ENCODE measurements at regions not wholly inside any gene's neighbourhood (a gene's known extent, or its start where the extent isn't known, plus 50 kb on each side); places are given as distances from the start of the nearest gene placed in this dataset.

DNA sequence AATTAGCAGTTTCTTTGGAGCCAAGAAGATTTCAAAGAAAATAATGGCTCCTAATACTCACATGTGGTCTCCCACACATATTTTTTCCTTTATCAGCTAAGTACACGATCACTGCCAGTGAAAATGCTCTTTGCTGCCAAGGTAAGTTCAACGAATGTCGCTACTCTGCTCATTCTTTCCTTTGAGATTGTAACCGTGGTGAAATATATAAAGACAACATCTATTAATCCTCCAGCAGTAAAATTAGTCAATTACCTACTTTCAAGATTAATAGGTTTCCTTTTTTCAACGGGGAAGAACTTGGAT lies 672.2 kb downstream of the GATA3 start:
- no peak for DNase-seq

DNA sequence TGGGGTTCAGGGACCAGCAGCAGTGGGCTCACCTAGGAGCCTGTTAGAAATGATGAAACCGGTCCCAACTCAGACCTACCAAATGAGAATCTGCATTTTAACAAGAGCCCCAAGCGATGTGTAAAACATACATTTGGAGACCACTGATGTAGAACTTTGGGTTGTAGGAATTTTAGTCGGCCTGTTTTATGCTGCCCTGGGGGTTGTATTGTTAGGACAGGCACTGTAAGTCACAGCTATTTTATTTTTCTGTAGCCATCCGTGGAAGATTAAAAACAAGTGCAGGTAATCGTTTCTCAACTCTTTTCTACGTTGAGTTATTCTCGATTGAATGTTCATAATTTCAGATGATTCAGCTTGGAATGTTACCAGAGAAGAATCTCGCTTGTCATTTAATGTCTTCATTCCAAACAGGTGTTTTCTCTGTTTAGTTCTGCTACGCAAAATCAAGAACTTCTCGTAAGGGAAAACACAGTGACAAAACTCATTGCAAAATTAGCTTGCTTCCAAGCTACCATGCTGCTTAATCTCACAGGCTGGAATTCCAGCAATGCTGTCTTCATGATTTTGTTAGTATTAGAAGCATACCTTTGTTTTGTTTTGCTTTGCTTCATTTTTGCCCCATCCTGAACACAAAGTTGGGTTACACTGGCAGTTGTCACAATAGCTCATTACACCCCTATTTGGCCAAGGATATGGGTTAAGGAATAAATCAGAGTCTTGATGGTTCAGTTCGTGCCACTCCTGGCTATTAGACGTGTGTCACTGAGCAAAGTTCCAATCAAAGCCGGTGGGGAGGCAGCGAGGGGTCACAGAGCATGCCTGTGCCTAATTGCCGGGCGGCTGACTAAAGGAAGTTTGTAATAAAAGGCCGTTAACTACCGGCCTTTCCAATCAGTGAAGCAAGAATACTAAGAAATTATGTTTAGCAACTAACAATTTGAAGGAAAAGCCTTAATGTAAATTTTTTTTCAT lies 676.9 kb downstream of the GATA3 start:
- no peak for DNase-seq

DNA sequence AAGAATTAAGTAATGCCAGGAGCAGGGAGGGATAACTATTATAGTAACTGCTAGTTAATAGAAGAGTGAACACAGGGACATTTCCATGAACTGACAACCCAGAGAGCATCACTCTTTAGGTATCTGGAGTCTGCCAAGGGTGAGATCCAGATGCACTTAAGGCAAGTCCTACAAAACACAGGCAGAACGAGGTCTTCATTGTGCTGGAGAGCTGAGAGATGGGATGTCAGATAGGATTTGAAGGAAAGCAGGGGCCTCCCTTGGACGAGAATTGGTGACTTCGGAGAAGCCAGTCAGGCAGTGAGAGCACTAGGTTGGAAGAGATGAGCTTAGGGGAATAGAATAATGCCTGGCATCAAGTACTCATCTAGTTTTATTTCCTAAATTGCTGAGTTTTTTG lies 684.5 kb downstream of the GATA3 start:
- DNase-seq: no peak

DNA sequence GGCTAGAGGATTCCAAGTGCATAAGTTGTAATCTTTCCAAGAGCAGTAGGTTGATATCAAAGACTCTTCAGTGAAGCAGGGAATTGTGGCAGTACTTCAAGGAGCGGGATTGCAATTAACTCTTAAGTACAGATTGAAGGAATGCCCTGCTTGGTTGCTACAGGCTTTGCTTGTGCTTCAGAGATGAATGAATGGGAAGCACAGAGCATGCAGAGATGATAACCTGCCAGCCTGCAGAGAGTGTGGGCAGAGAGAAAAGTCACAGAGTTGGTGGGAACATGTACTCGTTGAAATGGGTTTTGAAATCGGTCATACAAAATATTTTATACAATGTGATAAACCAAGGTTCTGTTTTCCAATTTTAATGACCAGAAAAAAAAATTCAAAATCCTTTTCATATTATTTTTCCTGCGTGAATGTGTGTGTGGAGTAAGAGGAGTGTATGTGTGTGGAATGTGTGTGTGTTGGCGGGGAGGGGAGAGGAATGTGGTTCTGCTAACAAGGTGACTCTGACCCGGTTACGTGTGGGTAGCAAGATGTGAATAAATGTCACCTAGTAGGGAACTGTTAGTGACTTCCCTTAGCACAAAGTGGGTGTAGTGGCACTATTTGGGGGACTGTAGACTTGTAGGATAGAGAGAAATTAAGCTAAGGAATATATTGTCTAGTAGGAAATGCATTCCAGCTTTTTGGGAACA lies 697.8 kb downstream of the GATA3 start:
- DNase-seq: no peak

DNA sequence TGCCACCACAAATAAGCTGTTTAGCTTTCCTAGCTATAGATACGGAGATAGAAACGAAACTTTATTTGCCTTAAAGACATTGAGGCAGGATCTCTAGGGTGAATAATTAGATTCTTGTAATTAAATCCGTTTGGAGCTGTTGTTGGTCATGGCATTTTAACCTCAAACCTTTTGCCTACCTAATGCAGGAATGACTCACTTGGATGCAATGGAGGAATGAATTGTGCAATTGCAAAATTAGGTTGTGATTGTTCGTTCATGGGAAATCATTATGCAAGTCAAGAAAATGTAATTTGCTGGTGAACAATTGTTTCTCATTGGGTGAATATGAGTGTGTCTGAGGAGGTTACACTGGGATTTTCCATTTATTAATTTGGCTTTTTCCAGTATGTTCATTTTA lies 703.5 kb downstream of the GATA3 start:
- no peak for DNase-seq

DNA sequence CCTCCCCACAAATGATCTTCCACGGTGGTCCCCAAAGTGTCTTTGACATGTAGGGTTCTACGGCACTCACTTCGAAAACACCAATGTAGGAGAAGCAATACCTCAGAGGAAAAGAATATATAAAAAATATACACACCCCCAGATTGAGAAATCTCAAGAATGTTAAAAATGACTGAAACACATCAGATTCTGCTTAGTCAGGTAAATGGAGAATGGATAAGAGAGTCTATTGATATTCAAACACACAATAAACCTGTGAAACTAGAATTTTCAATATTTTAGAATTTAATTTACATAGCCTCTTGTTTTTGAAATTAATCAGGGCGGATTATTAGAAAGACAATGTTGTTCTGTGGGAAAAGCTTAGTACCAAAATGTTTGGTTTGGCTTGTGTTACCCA lies 712.4 kb downstream of the GATA3 start:
- DNase-seq: no peak

DNA sequence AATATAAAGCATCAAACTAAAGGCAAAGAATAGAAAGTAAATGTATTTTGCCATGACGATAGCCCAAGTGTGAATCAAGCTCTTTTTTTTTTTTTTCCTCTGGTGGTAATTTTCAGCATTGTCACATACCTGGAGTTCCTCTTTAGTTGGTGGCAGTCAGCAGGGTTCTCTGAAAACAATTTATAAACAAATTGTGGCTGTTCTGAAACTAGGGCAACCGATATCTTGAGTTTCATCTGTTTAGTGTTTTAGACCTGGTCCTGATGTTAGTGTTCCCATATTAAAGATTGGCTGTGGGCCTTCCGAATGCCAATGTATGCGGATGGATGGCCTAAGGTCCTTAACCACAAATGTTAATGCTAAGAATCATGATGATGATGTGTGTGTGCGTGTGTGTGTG lies 713.1 kb downstream of the GATA3 start:
- DNase-seq: no peak

DNA sequence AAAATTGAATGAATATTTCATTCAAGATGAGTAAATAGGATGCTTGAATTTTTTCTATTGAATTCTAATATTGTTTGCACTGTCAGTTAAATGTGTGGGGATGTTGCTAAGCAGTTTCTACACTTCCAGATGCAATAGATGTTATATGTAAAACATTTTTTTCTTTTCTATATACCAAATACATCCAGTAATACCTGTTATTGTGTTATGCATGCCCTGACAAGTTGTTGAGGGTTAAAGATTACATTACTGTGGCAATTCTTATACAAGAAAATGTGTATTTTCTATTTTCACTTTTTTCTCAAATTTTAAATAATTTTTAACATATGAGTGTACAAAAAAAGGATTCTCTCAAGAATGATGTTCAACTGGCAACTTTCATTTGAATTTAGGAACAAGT lies 713.9 kb downstream of the GATA3 start:
- DNase-seq: no peak

DNA sequence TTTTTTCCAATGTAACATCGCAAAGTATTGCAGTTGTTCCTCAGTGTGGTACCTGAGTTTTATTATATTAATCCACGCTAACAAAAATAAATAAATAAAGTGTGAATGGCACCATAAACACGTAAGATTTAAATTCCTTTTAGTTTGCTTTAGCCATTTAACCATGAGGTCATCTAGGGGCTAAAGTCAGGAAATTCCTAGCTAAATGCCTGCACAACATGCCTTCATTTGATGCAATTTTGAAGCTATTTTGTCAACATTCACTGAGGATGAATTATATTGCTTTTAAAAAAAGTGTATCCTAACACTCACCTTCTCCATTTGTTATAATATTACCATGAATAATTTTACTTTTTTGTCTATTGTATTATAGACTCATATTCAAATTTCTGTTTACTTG lies 714.4 kb downstream of the GATA3 start:
- DNase-seq: no peak

DNA sequence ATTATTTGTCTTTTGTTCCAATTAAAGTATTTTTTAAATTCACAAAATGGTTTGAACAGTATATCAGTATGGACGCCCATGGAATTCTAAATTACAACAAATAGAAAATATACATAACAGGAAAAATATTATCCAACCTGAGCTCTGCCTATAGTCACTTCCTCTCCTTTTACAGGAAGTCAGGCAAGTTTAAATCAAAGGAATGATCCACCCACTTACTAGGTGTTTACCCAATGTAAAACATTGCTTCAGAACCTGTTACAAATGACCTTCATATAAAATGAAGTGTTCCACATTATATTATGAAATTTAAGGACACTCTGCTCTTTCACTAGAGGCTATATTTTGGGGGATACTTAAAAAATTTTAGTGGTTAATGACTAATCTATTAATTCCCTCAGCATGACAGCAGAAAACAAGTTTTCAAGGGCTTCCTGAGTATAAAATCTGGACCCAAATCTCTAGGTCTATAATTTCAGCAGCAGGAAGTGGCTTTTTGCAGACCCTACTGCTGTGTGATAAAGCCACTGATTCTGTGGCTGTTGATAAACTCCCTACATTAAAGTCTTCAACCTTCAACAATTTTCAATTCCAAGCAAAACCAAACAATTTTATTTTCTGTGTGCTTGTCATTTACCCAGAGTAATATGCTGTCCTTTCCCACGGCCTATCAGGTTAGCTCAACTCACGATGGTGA lies 722.6 kb downstream of the GATA3 start:
- no peak for DNase-seq

DNA sequence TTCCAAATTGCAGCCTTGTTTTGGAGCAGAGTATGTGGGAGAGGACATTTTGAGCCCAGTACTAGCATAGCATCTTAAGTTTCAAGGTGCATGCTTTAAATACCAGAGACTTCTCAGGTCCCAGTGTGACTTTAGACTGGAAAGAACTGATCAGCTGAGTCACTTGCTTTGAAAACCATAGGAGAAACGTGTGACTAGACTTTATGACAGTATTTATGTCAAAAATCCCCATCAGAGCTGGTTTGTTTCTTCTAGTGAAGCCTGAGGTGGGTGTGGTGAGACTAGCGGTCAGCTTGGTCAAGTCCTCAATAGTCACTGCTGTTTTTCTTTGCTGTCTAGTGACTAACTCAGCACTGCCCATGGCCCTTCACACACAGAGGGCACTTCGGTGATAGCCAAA lies 724.2 kb downstream of the GATA3 start:
- no peak for DNase-seq

DNA sequence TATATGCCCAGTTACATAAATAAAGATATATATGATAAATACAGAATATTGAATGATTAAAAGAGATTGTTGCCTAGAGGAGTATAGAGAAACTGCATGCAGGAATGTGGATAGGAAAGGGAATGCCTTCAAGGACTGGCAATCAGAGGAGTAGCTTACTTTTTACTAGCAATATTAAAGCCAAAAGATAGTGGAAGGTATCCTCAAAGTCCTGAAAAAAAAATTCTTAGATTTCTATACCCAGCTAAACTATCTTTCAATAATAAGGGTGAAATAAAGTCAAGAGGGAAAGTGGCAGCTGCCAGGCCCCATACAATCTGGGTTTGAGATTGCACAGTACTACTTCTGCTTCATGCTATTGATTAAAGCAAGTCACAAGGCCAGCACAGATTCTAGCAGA lies 733.2 kb downstream of the GATA3 start:
- DNase-seq: no peak

DNA sequence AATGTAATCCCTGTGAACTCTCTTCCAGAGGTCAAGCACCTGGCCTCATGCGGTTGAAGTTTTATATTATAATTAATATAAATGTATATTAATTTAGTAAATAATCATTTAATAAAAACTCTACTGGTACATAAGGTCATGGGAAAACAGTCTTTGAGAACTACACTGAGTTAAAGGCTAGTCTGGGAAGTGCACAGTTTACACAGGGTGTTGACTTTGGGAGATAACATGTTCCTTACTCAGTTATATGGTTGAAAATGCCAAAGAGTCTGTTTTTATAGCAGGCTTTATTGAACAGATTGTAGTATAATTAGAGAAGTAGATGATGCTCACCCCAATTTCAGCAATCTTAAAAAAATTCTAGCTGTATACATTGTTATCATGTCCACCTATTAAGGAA lies 735.9 kb downstream of the GATA3 start:
- DNase-seq: no peak

DNA sequence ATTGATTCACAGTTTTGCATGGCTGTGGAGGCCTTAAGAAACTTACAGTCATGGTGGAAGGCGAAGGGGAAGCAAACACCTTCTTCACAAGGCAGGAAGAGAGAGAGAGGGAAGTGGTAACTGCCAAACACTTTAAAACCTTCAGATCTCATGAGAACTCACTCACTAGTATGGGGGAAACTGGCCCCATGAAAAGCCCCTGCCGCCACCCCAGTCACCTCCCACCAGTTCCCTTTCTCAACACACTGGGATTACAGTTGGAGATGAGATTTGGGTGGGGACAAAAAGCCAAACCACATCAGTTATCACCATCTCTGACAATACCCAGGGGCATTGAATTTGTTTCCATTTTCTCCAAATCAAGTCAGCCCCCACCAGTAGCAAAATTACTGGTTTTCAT lies 740.4 kb downstream of the GATA3 start:
- no peak for DNase-seq

DNA sequence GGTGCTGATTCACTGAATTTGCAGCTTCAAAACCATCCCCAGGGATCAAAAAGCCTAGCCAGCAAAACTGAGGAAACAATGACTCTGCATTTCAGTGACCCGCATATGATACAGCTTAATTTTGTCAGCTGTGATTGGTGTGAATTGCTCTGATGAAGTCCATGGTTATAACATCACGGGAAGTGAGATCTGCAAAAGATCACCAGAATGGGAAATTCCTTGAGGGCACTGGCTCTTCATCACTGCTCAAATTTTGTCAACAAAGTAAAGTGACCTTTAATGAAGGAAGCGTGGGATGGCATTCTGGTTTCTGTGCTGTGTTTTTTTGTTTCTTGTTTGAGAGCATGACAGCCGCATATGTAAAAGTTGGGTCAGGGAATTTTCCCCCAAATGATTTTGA lies 745.9 kb downstream of the GATA3 start:
- DNase-seq: no peak

DNA sequence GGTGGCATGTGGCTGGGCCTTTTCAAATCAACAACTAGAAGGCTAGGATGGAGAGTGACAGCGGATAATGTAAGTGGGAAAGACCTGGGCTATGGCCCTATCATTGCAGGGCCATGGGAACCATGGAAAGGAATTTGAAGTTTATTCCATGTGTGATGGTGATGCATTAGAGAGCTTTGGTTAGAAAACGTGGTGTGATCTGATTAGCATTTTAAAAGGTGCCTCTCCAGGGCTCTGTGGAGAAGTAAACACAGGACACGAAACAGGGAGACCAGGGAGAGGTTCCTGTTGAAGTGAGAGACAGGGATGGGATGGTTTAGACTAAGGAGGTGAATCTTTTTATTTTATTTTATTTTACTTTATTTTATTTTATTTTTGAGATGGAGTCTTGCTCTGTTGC lies 749.5 kb downstream of the GATA3 start:
- DNase-seq: no peak

DNA sequence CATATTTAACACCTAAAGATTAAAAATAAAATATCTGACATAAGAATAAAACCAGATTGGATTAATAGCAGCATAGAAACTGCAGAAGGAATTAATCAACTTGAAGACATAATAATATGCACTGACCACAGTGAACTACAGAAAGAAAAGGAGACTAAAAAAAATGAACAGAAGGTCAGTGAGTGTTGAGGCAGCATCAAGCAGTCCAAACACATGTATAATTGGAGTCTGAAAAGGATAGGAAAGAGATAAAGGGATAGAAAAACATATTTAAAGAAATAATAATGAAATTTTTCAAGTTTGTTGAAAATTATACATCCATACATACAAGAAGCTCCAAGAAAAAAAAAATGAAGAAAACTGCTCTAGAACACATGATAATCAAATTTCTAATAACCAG lies 756.2 kb downstream of the GATA3 start:
- no peak for DNase-seq

DNA sequence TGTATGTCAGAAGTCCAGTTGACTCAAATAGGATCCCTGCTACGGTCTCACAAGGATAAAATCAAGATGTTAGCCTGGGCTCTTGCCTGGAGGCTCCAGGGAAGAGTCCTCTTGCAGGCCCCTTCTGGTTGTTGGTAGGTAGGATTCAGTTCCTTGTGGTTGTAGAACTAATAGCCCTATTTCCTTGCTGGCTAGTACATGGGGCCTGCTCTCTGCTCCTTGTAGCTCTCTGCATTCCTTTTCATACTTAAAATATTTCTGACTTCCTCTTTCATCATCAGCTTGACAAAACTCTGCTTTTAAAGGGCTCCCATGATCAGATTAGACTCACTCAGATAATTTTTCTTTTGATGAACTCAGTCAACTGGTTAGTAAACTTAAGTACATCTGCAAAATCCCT lies 756.7 kb downstream of the GATA3 start:
- no peak for DNase-seq

DNA sequence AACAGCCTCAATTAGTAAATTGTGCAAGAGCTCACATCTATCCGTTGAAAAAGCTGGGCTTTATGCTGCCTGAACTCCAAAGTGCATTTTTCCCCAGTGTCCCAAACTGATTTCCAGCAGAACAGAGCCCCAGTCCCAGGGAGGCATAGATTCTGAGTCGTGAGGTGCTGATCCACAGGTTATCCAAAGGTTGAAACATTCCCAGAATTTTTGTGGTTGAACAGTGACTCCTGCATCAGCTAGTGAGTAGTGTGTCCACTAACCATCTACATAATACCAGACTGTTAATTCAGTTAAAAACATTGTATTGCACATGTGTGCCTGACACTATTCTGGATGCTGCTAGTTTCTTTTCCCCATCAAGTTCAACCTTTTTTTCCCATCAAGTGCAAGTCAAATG lies 761.5 kb downstream of the GATA3 start:
- no peak for DNase-seq

DNA sequence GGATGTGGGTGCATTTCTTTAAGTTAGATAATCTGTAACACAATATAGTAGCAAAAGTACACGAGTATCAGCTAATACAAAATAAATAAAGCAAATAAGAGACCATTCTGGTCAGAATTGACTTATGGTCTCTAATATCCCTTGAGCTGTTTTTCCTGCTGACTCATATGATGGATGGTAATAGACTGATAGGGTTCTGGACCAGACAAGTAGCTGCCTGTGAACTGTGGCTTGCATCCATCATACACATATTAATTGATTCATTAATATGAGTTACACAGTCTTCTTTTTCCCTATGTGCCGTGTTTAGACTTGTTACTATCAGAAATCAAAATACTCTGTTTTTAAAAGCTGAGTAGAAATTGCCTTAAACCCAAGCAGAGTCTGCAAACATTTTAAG lies 762.8 kb downstream of the GATA3 start:
- DNase-seq: no peak

DNA sequence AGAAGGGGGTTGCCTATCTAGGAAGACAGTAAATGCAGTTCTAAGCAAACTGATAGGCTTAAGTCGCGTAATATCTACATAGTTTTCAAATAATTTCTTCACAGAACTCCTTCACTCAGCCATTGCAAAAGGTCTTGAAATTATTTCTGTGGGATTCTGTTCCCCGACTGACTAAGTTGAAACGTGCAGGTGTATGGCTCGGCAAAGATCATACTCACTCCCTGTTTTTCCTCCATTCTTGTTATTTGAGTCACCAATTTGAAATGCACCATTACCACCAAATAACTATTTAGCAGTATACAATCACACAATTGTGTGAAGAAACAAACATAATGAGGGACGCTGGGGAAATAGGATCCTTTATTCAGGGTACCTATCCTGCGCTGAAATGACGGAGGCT lies 771.1 kb downstream of the GATA3 start:
- no peak for DNase-seq

DNA sequence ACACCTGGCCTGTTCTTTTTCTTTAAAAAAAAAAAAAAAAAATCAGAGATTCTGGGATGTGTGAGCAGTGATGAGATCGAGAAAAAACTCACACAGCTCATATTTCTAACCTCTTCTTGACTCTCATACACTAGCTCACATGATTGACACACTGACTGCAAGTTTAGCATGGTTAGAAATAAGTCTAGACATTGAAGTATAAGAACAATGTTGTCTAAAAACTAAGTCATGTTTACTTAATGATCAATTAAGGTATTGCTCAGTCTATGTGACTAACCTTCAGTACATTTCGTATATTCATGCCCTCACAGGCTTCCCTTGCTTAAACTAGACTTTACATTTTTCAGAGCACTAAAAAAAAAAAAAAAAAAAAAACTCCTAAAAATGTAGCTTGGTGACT lies 775.1 kb downstream of the GATA3 start:
- DNase-seq: no peak

DNA sequence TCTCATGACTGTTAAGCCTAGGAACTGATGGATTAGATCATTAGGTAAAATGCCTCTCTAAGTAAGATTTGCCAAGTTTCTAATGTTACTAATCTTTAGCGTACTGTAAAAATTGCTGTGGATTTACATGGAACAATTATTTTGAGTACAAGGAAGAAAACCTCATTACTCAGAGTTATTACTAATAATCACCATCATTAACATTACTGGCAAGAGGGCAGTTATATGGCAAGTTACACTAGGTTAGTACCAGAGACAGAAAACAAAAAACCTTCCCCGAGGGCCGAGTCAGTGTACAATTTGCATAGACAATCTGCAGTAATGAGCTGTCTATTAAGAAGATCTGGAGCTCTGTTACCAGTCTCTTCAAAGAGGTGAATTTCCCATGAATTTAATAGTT lies 775.6 kb downstream of the GATA3 start:
- no peak for DNase-seq

DNA sequence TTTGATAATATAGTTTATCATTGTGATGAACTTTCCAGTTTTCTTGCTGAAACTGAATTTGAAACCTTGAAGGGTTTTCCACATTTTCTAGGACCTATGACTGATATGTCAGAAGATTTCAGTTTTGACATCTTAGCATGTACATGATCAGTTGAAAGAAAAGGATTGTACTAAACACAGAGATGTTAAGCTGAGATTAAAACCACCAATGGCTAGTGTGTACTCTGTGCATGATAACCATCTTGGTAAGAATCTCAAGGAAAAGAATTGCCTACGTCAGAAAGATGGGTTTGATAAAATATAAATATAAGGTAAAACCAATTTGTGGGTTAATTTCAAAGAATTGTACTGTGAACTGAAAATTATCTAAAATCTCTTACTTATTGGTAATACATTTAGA lies 776.4 kb downstream of the GATA3 start:
- no peak for DNase-seq

Data from T-helper 9 cell (primary cell).